Tibial artery (tissue), 4 donors: ENCODE measurements at regions not wholly inside any gene's neighbourhood (a gene's known extent, or its start where the extent isn't known, plus 50 kb on each side); places are given as distances from the start of the nearest gene placed in this dataset.
"Not testable (repeated sequence)": the region's sequence is repeated elsewhere in the genome, so short reads cannot be mapped to it uniquely, and the experiment has no call there.

ENCODE experiments used
- DNase-seq, 2 donors: peaks; one replicate each; pipeline ENCODE4 v3.0.0-alpha.2; 2019
- H3K27ac ChIP-seq, 2 donors: fragments of 200-600 bp; sonication (generic) in 1 of 2; 1 replicate in 1 of 2; 2 replicates in 1 of 2; pipeline ENCODE4 v1.5.1; 2018 to 2019; ENCODE audit warnings: mild to moderate bottlenecking in 1 of 2
- H3K27me3 ChIP-seq, 2 donors: fragments of 200-600 bp; sonication (generic) in 1 of 2; one replicate each; pipeline versions ENCODE4 v1.5.1 to v1.6.0; 2016 to 2019
- H3K36me3 ChIP-seq, 3 donors: fragments of 200-600 bp; sonication (generic) in 2 of 3; one replicate each; pipeline ENCODE4 v1.5.1; 2016 to 2019; ENCODE audit warnings: mild to moderate bottlenecking in 2 of 3
- H3K4me1 ChIP-seq, 4 donors: fragments of 200-600 bp; sonication (generic) in 2 of 4; 1 replicate in 3 of 4; 2 replicates in 1 of 4; pipeline ENCODE4 v1.5.1; 2016 to 2019
- H3K4me3 ChIP-seq, 2 donors: fragments of 200-600 bp; sonication (generic) in 1 of 2; 1 replicate in 1 of 2; 2 replicates in 1 of 2; pipeline ENCODE4 v1.5.1; 2018 to 2019; ENCODE audit warnings: mild to moderate bottlenecking in 2 of 2
- H3K9me3 ChIP-seq, 3 donors: fragments of 200-600 bp; sonication (generic) in 1 of 3; one replicate each; pipeline ENCODE4 v1.5.1; 2016 to 2019
- intact Hi-C: fragments of 100-400 bp; cut with DNase I; formaldehyde crosslinking; loops from one replicate; pipeline ENCODE4 v1.15.0; 2023; ENCODE audit warnings: low total_unique reads
- TF ChIP-seq, protein P1 (sequence below), 2 experiments: fragments of 200-600 bp in 1 of 2; fragments of 450-650 bp in 1 of 2; IDR thresholded peaks; one replicate each; pipeline ENCODE4 v1.5.1; 2017 to 2019; ENCODE audit warnings: antibody characterized with exemption in 2 of 2, mild to moderate bottlenecking in 1 of 2, moderate library complexity in 1 of 2

GRCh38 chr12:38118632-38119031 lies 197.9 kb upstream of the ALG10B start:
- intact Hi-C loops, result no loop called here
- no peaks in the 10 kb centered on the region for H3K9me3 ChIP-seq
- TF ChIP-seq, protein P1, sequence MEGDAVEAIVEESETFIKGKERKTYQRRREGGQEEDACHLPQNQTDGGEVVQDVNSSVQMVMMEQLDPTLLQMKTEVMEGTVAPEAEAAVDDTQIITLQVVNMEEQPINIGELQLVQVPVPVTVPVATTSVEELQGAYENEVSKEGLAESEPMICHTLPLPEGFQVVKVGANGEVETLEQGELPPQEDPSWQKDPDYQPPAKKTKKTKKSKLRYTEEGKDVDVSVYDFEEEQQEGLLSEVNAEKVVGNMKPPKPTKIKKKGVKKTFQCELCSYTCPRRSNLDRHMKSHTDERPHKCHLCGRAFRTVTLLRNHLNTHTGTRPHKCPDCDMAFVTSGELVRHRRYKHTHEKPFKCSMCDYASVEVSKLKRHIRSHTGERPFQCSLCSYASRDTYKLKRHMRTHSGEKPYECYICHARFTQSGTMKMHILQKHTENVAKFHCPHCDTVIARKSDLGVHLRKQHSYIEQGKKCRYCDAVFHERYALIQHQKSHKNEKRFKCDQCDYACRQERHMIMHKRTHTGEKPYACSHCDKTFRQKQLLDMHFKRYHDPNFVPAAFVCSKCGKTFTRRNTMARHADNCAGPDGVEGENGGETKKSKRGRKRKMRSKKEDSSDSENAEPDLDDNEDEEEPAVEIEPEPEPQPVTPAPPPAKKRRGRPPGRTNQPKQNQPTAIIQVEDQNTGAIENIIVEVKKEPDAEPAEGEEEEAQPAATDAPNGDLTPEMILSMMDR (IDR thresholded peaks at IDR 0.05), result no peak

GRCh38 chr12:38120438-38120837 lies 196.1 kb upstream of the ALG10B start:
- no peak for DNase-seq
- H3K27me3 ChIP-seq, result no peaks in the 10 kb centered on the region
- TF ChIP-seq, protein P1 (IDR thresholded peaks at IDR 0.05), result no peak
- H3K36me3 ChIP-seq, result no peaks in the 10 kb centered on the region
- H3K4me3 ChIP-seq, result no peak overlapping the region
- intact Hi-C loops, result no loop called here
- H3K9me3 ChIP-seq, result no peaks in the 10 kb centered on the region
- no peak overlapping the region for H3K27ac ChIP-seq
- H3K4me1 ChIP-seq, result no peaks in the 10 kb centered on the region

More at GRCh38 chr12:38118632-38119031, 197.9 kb upstream of the ALG10B start:
- Histone ChIP-seq H3K4me3 (no peak overlapping the region), H3K27me3 (no peaks in the 10 kb centered on the region), H3K36me3 (no peaks in the 10 kb centered on the region), H3K4me1 (no peaks in the 10 kb centered on the region), H3K27ac (no peak overlapping the region)
- no peak for DNase-seq

GRCh38 chr12:38123028-38123427 lies 193.5 kb upstream of the ALG10B start:
- DNase-seq, H3K27me3 ChIP-seq, H3K4me1 ChIP-seq, intact Hi-C loops, H3K36me3 ChIP-seq, H3K4me3 ChIP-seq, H3K27ac ChIP-seq, H3K9me3 ChIP-seq: not testable (repeated sequence)

GRCh38 chr12:38123566-38124246 lies 192.9 kb upstream of the ALG10B start:
- intact Hi-C loops, result no loop called here

DNA sequence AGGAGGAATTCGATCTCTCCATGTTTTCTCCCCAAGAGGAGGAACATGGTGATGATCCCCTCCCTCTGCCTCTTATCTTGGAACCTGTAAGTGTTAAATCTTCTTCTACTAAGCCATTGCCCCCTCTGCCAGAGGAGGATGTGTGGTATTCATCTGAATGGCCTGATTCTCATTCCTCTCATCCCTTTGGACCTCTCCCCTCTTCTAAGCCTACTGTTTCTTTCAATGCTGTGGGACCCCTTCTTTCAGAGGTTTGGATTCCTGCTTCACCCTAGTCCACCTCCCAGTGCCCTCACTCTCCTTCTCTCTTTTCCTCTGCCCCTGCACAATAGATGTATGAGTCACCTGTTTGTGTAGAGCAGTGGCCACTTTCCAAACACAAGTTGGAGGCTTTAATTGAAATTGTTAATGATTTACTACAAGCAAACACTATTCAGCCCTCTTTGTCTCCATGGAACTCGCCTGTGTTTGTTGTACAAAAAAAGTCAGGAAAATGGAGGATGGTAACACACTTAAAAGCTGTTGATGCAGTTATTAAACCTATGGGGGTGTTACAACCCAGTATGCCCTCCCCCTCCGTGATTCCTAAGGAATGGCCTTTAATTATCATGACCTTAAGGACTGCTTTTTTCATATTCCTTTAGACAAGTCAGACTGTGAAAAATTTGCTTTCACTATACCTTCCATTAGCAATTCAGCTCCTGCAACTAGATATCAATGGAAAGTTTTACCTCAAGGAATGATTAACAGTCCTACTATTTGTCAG lies 192.1 kb upstream of the ALG10B start:
- Histone ChIP-seq H3K27me3 (no peaks in the 10 kb centered on the region), H3K9me3 (no peaks in the 10 kb centered on the region), H3K4me1 (no peaks in the 10 kb centered on the region), H3K27ac (no peak overlapping the region), H3K36me3 (no peaks in the 10 kb centered on the region), H3K4me3 (no peak overlapping the region)
- TF ChIP-seq, protein P1 (IDR thresholded peaks at IDR 0.05), result no peak
- no peak for DNase-seq
- intact Hi-C loops, result no loop called here

More at GRCh38 chr12:38123566-38124246, 192.9 kb upstream of the ALG10B start:
- no peak for DNase-seq
- TF ChIP-seq, protein P1 (IDR thresholded peaks at IDR 0.05), result no peak
- Histone ChIP-seq H3K36me3 (no peaks in the 10 kb centered on the region), H3K9me3 (no peaks in the 10 kb centered on the region), H3K27ac (no peak overlapping the region), H3K4me3 (no peak overlapping the region), H3K4me1 (no peaks in the 10 kb centered on the region), H3K27me3 (no peaks in the 10 kb centered on the region)

- no peaks in the 10 kb centered on the region for H3K4me1 ChIP-seq
- DNase-seq, result no peak
- peaks cover 0 to 7% of the 10 kb centered on the region in 2 donors for H3K27me3 ChIP-seq
- no peaks in the 10 kb centered on the region for H3K36me3 ChIP-seq
- TF ChIP-seq, protein P1 (IDR thresholded peaks at IDR 0.05), result no peak
- H3K27ac ChIP-seq, result no peak overlapping the region
- intact Hi-C loops, result no loop called here
- H3K9me3 ChIP-seq, result no peaks in the 10 kb centered on the region
- H3K4me3 ChIP-seq, result no peak overlapping the region
Measured at GRCh38 chr12:38132139-38132538, 184.4 kb upstream of the ALG10B start.
